Ovary (tissue), 7 donors: ENCODE measurements at regions not wholly inside any gene's neighbourhood (a gene's known extent, or its start where the extent isn't known, plus 50 kb on each side); places are given as distances from the start of the nearest gene placed in this dataset.

ENCODE experiments used
- DNase-seq, 5 donors: peaks; one replicate each; pipeline ENCODE4 v3.0.0-alpha.2; 2019 to 2020
- H3K27ac ChIP-seq, 2 donors: fragments of 200-600 bp; one replicate each; pipeline versions ENCODE4 v1.5.1 to v1.8.0; 2019 to 2022
- H3K27me3 ChIP-seq: fragments of 200-600 bp; one replicate; pipeline ENCODE4 v1.8.0; 2022
- H3K36me3 ChIP-seq: fragments of 200-600 bp; sonication (generic); one replicate; pipeline ENCODE4 v1.5.1; 2019
- H3K4me1 ChIP-seq: one replicate; pipeline ENCODE4 v1.8.1; 2013; ENCODE audit warnings: mild to moderate bottlenecking, moderate library complexity; ENCODE audit not compliant: insufficient read depth
- H3K4me3 ChIP-seq: fragments of 200-600 bp; sonication (generic); one replicate; pipeline ENCODE4 v1.5.1; 2017
- H3K9me3 ChIP-seq, 2 donors: fragments of 200-600 bp in 1 of 2; sonication (generic) in 1 of 2; one replicate each; pipeline versions ENCODE4 v1.5.1 to v1.8.1; 2013 to 2019; ENCODE audit warnings: mild to moderate bottlenecking in 1 of 2, moderate library complexity in 1 of 2
- EP300 ChIP-seq: sonication (generic); formaldehyde crosslinking; IDR thresholded peaks from one replicate; pipeline ENCODE4 v1.6.1; 2017; ENCODE audit warnings: antibody characterized with exemption
- POLR2A ChIP-seq: fragments of 450-650 bp; IDR thresholded peaks from one replicate; pipeline ENCODE4 v1.6.1; 2017; ENCODE audit warnings: antibody characterized with exemption, mild to moderate bottlenecking, moderate library complexity
- WGBS, 3 donors: extraction: QIAGEN DNeasy Blood & Tissue Kit in 1 of 3; methylation state at CpG; one replicate each; pipeline versions ENCODE4 v1.1.5 to v1.1.7; 2013 to 2017; 5-methylcytosine and 5-hydroxymethylcytosine counted together
- intact Hi-C, 4 donors: fragments of 100-400 bp; cut with DNase I; formaldehyde crosslinking; loops; one replicate each; pipeline versions ENCODE4 v1.11.0 to v1.15.1; 2022 to 2023
- TF ChIP-seq, protein P1 (sequence below), 3 donors: fragments of 450-650 bp in 2 of 3; fragments of 200-600 bp in 1 of 3; IDR thresholded peaks; one replicate each; pipeline versions ENCODE4 v1.5.1 to v1.8.0; 2016 to 2022; ENCODE audit warnings: antibody characterized with exemption in 3 of 3, mild to moderate bottlenecking in 1 of 3
- donor health status: DM: no; HTN: no; CAD: no; lungs with moderate emphysema.
- donor health status: DM: no; HTN: no; CAD: no.
- donor health status: Bipolar disorder and iron deficiency.
- donor health status: DM: no; HTN: no; CAD: no.
- donor health status: DM: yes; HTN: yes; CAD: no.

DNA sequence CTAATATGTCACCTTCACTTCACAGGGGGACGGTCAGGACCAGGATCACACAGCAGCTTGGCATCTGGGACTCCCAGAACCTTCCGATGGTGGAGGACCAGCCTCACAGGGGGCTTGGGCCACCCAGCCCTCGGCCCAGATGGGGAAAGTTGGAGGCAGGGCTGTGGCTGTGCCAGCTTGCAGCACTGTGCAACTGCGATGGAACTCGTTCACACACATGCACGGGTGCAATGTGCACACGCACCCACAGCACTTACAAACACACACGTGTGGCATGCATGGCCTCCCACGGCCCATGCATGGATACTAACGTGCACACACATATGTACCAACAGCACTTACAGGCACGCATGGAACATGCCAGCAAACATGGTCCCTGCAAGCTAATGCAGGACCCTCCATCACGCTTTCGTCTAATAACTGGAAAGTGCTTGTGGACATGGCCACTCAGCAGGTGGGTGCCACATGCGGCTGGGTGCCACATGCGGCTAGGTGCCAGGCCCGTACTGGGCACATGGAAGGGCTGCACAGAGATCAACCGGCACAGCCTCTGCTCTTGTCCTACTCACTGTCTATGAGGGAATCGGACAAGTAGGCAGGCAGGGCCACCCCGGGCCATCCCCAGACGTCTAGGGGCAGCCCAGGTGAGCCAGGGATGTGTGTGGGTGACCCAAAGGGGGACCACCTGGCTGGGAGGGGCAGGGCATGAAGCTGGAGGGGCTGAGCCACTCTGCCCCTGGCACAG is 63.2 kb downstream of the ADRA2C start:
- Histone ChIP-seq H3K4me3 (no peak overlapping the region), H3K9me3 (no peaks in the 10 kb centered on the region), H3K36me3 (no peaks in the 10 kb centered on the region), H3K27me3 (no peaks in the 10 kb centered on the region), H3K27ac (no peak overlapping the region), H3K4me1 (peaks cover 4% of the 10 kb centered on the region)
- WGBS, 3 donors = 86 to 90% (median 87%) methylated on average over 20 of the region's 20 CpGs
- DNase-seq = no peak
- intact Hi-C loops = no loop called here
- TF ChIP-seq, protein P1, sequence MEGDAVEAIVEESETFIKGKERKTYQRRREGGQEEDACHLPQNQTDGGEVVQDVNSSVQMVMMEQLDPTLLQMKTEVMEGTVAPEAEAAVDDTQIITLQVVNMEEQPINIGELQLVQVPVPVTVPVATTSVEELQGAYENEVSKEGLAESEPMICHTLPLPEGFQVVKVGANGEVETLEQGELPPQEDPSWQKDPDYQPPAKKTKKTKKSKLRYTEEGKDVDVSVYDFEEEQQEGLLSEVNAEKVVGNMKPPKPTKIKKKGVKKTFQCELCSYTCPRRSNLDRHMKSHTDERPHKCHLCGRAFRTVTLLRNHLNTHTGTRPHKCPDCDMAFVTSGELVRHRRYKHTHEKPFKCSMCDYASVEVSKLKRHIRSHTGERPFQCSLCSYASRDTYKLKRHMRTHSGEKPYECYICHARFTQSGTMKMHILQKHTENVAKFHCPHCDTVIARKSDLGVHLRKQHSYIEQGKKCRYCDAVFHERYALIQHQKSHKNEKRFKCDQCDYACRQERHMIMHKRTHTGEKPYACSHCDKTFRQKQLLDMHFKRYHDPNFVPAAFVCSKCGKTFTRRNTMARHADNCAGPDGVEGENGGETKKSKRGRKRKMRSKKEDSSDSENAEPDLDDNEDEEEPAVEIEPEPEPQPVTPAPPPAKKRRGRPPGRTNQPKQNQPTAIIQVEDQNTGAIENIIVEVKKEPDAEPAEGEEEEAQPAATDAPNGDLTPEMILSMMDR (IDR thresholded peaks at IDR 0.05) = no peak
- TF ChIP-seq POLR2A = no peak
- TF ChIP-seq EP300 = no peak

DNA sequence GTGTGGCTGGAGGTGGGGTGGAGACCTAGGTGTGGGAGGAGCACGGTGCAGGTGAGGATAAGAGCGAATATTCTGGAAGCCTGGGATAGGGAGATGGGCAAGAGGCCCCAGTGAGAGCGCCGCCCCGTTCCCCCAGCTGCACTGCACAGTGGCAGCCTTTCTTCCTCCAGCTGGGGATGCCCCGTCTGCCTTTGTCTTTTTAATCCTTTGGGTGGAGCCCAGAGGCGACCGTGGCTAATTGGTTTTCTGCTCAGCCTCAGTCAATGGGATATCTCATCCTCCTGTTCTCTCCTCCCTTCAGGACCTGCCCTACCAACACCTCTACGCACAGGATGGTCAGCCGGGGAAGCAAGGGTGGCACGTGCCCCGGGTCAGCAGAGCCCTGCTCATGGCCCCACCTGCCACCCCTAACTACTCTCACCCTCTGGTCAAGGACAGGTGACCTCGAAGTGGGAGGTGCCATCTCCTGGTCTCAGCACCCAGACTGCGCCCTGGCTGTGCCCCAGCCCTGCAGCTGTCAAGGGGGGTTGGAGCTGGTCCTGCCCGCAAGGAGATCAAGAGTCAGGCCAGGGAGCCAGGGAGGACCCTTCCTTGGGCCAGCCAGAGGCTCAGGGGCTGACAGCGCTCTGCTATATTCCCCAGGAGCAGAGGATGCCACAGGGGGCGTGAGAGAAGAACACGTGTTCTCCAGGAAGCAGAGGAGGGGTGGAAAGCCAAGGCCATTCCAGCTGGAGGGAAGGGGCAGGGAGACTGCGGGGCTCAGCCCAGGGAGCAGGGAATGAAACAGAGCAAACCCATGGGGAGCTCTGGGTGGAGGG is 64.0 kb downstream of the ADRA2C start:
- WGBS, 3 donors = 44 to 57% (median 48%) methylated on average over 19 of the region's 19 CpGs
- Histone ChIP-seq H3K9me3 (no peaks in the 10 kb centered on the region), H3K36me3 (no peaks in the 10 kb centered on the region), H3K27me3 (no peaks in the 10 kb centered on the region), H3K4me3 (no peak overlapping the region), H3K27ac (no peak overlapping the region), H3K4me1 (peaks cover 4% of the 10 kb centered on the region)
- intact Hi-C loops = no loop called here
- DNase-seq = no peak
- TF ChIP-seq EP300 (no peak), POLR2A (no peak)
- TF ChIP-seq, protein P1 (IDR thresholded peaks at IDR 0.05) = no peak

DNA sequence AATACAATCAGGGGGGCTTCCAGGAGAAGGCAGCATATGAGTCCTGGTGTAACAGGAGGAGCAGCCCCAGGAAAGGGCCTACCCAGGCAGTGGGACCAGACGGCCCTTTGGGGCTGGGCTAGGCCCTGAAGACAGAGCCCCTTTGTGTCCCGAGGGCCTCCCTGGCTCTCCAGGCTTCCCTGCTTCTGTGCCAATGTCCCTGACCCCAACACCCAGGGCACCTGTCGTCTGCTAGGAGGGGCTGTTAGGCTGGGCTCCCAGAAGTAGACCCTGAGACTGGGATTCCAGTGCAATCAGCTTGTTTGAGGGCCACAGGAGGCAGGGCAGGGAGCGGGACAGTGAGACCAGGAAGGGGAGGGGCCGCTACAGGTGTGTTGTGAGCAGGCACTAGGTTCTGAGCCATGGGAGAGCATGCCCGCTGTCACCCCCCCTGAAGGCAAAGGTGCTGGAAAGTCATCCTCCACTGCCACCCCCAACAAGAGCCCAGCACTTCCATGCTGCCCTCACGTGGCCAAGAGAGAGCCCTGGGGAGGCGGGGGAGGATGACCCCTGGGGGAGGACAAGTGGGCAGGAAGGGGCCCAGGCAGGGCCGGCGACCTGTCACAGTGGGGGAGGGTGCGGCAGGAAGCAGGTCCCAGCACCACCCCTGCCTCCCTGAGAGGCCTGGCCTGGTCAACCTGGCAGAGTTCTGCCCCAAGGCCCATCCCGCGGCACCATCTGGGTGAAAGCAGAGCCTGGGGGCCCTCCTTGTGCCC is 64.8 kb downstream of the ADRA2C start:
- Histone ChIP-seq H3K27me3 (no peaks in the 10 kb centered on the region), H3K4me1 (peaks cover 4% of the 10 kb centered on the region), H3K9me3 (no peaks in the 10 kb centered on the region), H3K36me3 (no peaks in the 10 kb centered on the region), H3K27ac (no peak overlapping the region), H3K4me3 (no peak overlapping the region)
- no peak for TF ChIP-seq EP300
- TF ChIP-seq, protein P1 (IDR thresholded peaks at IDR 0.05) = no peak
- TF ChIP-seq POLR2A = no peak
- intact Hi-C loops = no loop called here
- DNase-seq = no peak
- WGBS, 3 donors = 58 to 67% (median 66%) methylated on average over 11 to 13 of the region's 13 CpGs

DNA sequence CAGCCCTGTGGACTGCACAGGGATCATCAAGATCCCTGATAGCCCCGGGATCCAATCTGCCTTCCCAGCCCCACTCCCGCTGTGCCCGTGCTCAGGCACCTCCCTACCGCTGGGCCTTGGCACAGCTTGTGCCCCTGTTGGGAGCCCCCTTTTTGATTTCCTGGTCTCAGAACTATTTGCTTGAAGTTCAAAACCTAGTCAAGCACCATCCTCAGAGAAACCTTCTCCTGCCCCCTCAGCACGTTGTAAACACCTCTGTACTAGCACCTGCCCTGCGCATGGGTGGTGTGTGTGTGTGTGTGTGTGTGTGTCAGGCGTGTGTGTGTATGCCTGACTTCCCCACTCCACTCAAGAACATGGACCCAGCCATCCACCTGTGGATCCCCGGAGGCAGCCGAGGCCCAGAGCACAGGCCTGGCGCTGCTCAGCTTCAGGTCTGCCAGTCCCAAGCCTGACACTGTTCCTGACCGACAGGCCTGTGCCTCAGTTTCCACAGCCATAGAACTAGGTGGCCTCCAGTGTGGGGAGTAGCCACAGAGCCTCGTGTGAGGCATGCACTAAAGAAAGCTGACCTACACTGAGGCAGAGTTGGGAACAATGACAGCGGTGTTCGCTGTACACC is 65.5 kb downstream of the ADRA2C start:
- 75 to 79% (median 78%) methylated on average over 14 of the region's 14 CpGs for WGBS, 3 donors
- intact Hi-C loops = no loop called here
- peaks cover 4% of the 10 kb centered on the region for H3K4me1 ChIP-seq
- H3K36me3 ChIP-seq = no peaks in the 10 kb centered on the region
- no peaks in the 10 kb centered on the region for H3K9me3 ChIP-seq
- TF ChIP-seq POLR2A (no peak), EP300 (no peak)
- TF ChIP-seq, protein P1 (IDR thresholded peaks at IDR 0.05) = no peak
- no peak overlapping the region for H3K4me3 ChIP-seq
- H3K27me3 ChIP-seq = no peaks in the 10 kb centered on the region
- DNase-seq = no peak
- no peak overlapping the region for H3K27ac ChIP-seq
